ENCODE measurements at regions not wholly inside any gene's neighbourhood (a gene's known extent, or its start where the extent isn't known, plus 50 kb on each side); places are given as distances from the start of the nearest gene placed in this dataset.
"Not testable (repeated sequence)": the region's sequence is repeated elsewhere in the genome, so short reads cannot be mapped to it uniquely, and the experiment has no call there.

- H3K27me3 ChIP-seq (ENCODE audit: control insufficient read depth, low read length): no peaks in the 10 kb centered on the region
- H3K79me2 ChIP-seq (ENCODE audit: control insufficient read depth, low read length): no peaks in the 10 kb centered on the region
- no peaks in the 10 kb centered on the region for H3K4me1 ChIP-seq (ENCODE audit: control insufficient read depth, low read length)
- no peaks in the 10 kb centered on the region for H3K36me3 ChIP-seq (ENCODE audit: control insufficient read depth, low read length)
- no peaks in the 10 kb centered on the region for H4K20me1 ChIP-seq (ENCODE audit: control insufficient read depth, insufficient read depth, low read depth, low read length)
- no peak overlapping the region for H3K4me3 ChIP-seq (ENCODE audit: low read length)
- no peak overlapping the region for H3K4me2 ChIP-seq (ENCODE audit: low read length)
- no peaks in the 10 kb centered on the region for H3K9me3 ChIP-seq (ENCODE audit: control insufficient read depth, insufficient read depth, low read length)
- no peak for TF ChIP-seq EZH2phosphoT487 (IDR thresholded peaks at IDR 0.05; ENCODE audit: borderline replicate concordance, low read length)
- TF ChIP-seq CTCF (IDR thresholded peaks at IDR 0.05; ENCODE audit: low read depth, low read length, poor library complexity, severe bottlenecking): no peak
- H3K9me2 ChIP-seq (replicated peaks; ENCODE audit: control insufficient read depth, low read length): no peaks in the 10 kb centered on the region
- no peaks in the 10 kb centered on the region for H3F3A ChIP-seq (ENCODE audit: control insufficient read depth, insufficient read depth)
- no peak overlapping the region for H3K27ac ChIP-seq (ENCODE audit: low read depth, low read length)
Measured at GRCh38 chr16:52741351-52741750, 194.4 kb upstream of the TOX3 start.

GRCh38 chr16:52740766-52741165 is 193.8 kb upstream of the TOX3 start:
- H3K4me1 ChIP-seq (ENCODE audit: control insufficient read depth, low read length): no peaks in the 10 kb centered on the region
- no peaks in the 10 kb centered on the region for H3K79me2 ChIP-seq (ENCODE audit: control insufficient read depth, low read length)
- no peaks in the 10 kb centered on the region for H3F3A ChIP-seq (ENCODE audit: control insufficient read depth, insufficient read depth)
- no peak overlapping the region for H3K4me3 ChIP-seq (ENCODE audit: low read length)
- H3K36me3 ChIP-seq (ENCODE audit: control insufficient read depth, low read length): no peaks in the 10 kb centered on the region
- H3K4me2 ChIP-seq (ENCODE audit: low read length): no peak overlapping the region
- H3K27me3 ChIP-seq (ENCODE audit: control insufficient read depth, low read length): no peaks in the 10 kb centered on the region
- H4K20me1 ChIP-seq (ENCODE audit: control insufficient read depth, insufficient read depth, low read depth, low read length): no peaks in the 10 kb centered on the region
- no peak overlapping the region for H3K27ac ChIP-seq (ENCODE audit: low read depth, low read length)
- H3K9me2 ChIP-seq (replicated peaks; ENCODE audit: control insufficient read depth, low read length): no peaks in the 10 kb centered on the region
- H3K9me3 ChIP-seq (ENCODE audit: control insufficient read depth, insufficient read depth, low read length): no peaks in the 10 kb centered on the region
- no peak for TF ChIP-seq CTCF (IDR thresholded peaks at IDR 0.05; ENCODE audit: low read depth, low read length, poor library complexity, severe bottlenecking)
- TF ChIP-seq EZH2phosphoT487 (IDR thresholded peaks at IDR 0.05; ENCODE audit: borderline replicate concordance, low read length): no peak

- Histone ChIP-seq H3K9me2 (replicated peaks; ENCODE audit: control insufficient read depth, low read length) (no peaks in the 10 kb centered on the region), H3F3A (ENCODE audit: control insufficient read depth, insufficient read depth) (no peaks in the 10 kb centered on the region), H3K4me2 (ENCODE audit: low read length) (no peak overlapping the region), H3K9me3 (ENCODE audit: control insufficient read depth, insufficient read depth, low read length) (no peaks in the 10 kb centered on the region), H4K20me1 (ENCODE audit: control insufficient read depth, insufficient read depth, low read depth, low read length) (no peaks in the 10 kb centered on the region), H3K4me1 (ENCODE audit: control insufficient read depth, low read length) (no peaks in the 10 kb centered on the region), H3K36me3 (ENCODE audit: control insufficient read depth, low read length) (no peaks in the 10 kb centered on the region), H3K27me3 (ENCODE audit: control insufficient read depth, low read length) (no peaks in the 10 kb centered on the region), H3K4me3 (ENCODE audit: low read length) (no peak overlapping the region), H3K27ac (ENCODE audit: low read depth, low read length) (no peak overlapping the region), H3K79me2 (ENCODE audit: control insufficient read depth, low read length) (no peaks in the 10 kb centered on the region)
- no peak for TF ChIP-seq EZH2phosphoT487 (IDR thresholded peaks at IDR 0.05; ENCODE audit: borderline replicate concordance, low read length)
- no peak for TF ChIP-seq CTCF (IDR thresholded peaks at IDR 0.05; ENCODE audit: low read depth, low read length, poor library complexity, severe bottlenecking)
Measured at GRCh38 chr16:52740333-52740732, 193.4 kb upstream of the TOX3 start.

GRCh38 chr16:52738992-52739391 is 192.0 kb upstream of the TOX3 start:
- not testable (repeated sequence) for H3K36me3 ChIP-seq (ENCODE audit: control insufficient read depth, low read length); H4K20me1 ChIP-seq (ENCODE audit: control insufficient read depth, insufficient read depth, low read depth, low read length); H3K9me2 ChIP-seq (replicated peaks; ENCODE audit: control insufficient read depth, low read length); H3K4me1 ChIP-seq (ENCODE audit: control insufficient read depth, low read length); H3F3A ChIP-seq (ENCODE audit: control insufficient read depth, insufficient read depth); H3K9me3 ChIP-seq (ENCODE audit: control insufficient read depth, insufficient read depth, low read length); H3K27ac ChIP-seq (ENCODE audit: low read depth, low read length); H3K4me2 ChIP-seq (ENCODE audit: low read length); H3K79me2 ChIP-seq (ENCODE audit: control insufficient read depth, low read length); H3K27me3 ChIP-seq (ENCODE audit: control insufficient read depth, low read length); H3K4me3 ChIP-seq (ENCODE audit: low read length)
